Left ventricle myocardium superior (tissue), 1 donor: ENCODE measurements at regions not wholly inside any gene's neighbourhood (a gene's known extent, or its start where the extent isn't known, plus 50 kb on each side); places are given as distances from the start of the nearest gene placed in this dataset.
A peak's percentile ranks its signal among the peaks of the same experiment; 100 is the strongest.
"Not testable (repeated sequence)": the region's sequence is repeated elsewhere in the genome, so short reads cannot be mapped to it uniquely, and the experiment has no call there.

ENCODE experiments used
- ATAC-seq: fragments of 200-7000 bp; cut with Tn5 transposase; one replicate; pipeline ENCODE4 v1.9.1; 2020; ENCODE audit warnings: mild to moderate bottlenecking, moderate library complexity
- DNase-seq: peaks from one replicate; pipeline ENCODE4 v3.0.0-alpha.2; 2020
- intact Hi-C: fragments of 100-400 bp; cut with micrococcal nuclease; formaldehyde crosslinking; loops from one replicate; pipeline ENCODE4 v1.11.0; 2022
- donor health status: DM: no; HTN: yes; CAD: no; lungs with severe emphysema.

DNA sequence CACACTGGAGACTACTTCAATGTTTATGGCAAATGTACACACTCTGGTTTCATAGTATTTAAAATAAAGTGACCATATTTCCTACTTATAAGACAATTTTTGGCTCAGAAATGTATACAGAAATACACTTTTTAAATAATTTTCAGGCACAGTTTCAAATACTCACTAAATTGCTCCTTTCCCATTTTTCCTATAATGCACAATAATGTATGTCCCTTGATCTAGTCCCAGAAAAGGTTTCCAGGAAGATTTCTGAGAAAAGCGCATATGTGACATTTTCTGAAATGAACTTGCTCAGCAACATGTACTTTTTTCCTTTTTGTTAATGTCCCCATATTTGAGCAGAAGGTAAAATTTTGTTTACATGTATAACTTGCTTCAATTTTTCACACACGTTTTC lies 591.4 kb downstream of the CD109 start:
- no peak for ATAC-seq
- DNase-seq = no peak
- intact Hi-C loops = no loop called here

DNA sequence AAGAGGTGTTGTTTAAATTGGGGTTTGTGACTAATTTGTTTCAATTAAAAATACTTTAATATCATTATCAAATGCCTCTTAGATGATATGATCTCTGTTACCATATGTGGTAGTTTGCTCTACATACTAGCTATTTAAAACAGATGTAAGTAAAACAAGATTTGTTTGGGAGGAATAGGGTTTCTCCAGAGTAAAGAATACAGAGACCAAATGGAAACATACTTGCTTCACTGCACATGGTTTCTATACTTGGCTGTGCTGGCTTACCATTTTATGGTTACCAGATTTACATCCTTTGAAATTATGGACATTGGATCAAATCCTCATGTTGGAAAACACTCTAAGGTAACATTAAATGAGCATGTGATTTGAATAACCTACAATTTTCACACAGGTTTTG lies 588.3 kb downstream of the CD109 start:
- intact Hi-C loops = no loop called here
- ATAC-seq = no peak
- DNase-seq = no peak

DNA sequence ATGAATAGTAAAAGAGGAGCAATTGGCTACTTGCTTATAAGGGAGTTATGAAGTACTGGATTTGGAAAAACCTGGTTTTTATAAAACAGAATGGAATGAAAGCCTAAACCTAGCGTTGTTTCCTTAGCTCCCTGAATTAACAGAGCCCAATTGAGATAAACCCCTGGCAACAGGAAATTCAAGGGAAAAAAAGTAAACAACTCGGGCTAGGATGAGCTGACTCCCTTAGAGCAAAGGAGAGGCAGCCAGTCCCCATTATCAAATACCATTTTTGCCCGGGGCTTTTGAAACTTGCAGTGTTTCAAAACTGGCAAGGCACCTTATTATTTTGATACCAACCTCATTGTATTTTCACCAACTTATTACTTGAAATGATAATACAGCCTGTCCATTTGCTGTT lies 587.5 kb downstream of the CD109 start:
- no peak for DNase-seq
- no peak for ATAC-seq
- intact Hi-C loops = no loop called here

DNA sequence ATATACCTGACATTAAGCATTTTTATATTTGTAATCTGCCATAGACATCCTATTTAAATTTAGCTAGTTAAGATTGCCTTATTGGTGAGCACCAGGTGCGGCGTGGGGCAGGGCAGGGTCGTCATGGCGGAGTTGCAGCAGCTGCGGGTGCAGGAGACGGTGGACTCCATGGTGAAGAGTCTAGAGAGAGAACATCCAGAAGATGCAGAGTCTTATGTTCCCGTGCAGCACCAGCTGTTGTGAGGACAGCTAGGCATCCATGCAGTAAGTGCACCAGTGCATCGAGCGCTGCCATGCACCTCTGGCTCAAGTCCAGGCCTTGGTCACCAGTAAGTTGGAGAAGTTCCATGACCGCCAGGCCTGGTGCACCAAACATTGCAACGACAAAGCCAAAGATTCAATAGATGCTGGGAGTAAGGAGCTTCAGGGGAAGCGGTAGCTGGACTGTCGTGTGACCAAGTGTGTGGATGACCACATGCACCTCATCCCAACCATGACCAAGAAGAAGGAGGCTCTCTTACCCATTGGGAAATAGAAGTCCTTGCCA lies 586.2 kb downstream of the CD109 start:
- ATAC-seq (no peak), DNase-seq (no peak)
- intact Hi-C loops = no loop called here

DNA sequence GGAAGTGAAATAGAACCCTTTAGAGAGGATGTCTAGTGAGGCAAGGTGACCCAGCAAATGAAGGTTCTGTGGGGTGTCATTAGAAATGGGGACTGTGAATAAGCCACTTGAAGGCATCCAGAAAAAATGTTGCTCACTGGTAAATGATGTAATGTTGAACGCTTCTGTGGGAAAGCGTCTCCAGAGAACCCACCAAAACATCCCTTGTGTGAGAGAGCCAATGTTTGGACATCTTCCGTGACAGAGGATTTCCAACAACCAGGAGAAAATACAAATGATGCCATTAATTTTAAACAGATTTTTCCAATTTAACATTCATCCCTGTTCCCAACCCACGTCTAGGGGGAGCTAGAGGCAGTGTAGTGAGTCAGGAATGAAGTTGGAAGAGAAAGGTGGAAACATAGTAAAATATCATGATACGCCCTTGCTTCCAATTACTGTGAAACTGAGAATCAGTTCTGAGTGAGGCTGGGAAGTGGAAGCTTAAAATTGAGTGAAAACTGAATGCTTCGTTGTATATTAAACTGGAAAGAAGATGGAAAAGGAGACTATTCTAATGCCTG lies 584.2 kb downstream of the CD109 start:
- intact Hi-C loops = no loop called here
- DNase-seq (no peak), ATAC-seq (no peak)

DNA sequence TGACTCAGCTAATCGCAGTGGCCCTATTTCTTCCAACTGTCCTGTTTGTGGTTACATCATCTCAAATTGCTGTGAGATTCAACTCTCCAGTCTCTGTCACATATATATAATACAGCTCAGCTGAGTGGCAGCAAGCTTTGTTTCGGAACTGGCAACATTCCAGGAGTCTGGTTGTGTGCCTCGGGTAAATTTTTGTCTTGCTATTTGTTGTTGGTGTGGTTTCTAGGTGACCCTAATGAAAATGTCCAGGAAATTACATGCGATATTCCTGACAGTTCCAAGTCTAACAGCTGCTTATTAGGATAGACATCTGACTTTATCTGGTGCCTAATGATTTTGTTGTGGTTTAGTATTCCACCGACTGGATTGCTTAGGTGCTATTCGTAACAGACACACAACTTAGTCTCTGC lies 581.8 kb downstream of the CD109 start:
- peak; percentile 61 for ATAC-seq
- intact Hi-C loops = no loop called here
- DNase-seq = no peak

DNA sequence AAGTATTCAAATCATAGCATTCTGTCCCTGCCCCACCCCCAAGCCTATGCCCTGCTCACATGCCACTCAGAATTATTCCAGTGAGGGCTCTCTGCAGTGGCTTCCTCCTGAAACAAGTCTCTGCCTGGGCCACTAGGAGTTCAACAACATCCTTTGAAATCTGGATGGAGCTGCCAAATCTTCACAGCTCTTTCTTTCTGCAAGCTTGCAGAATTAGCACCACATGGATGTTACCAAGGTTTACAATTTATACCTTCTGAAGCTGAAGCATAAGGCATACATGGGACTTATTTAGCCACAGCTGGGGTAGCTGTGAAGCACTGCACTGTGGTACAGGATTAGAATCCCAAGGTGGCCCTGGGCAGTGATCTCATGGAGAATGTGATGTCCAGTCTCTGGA lies 577.5 kb downstream of the CD109 start:
- DNase-seq (no peak), ATAC-seq (no peak)
- intact Hi-C loops = no loop called here

DNA sequence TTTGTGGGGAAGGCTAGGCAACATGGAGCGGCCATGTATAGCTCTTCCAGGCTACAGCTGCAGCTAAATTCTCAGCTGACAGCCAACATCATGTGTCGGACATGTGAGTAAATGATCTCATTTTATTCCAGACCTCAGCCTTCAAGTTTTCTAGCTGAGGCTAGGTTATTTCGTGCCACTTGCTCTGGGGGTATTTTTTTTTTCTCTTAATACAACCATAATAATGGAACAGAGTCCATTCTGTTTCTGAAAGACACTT lies 573.5 kb downstream of the CD109 start:
- DNase-seq (no peak), ATAC-seq (no peak)
- intact Hi-C loops = no loop called here

DNA sequence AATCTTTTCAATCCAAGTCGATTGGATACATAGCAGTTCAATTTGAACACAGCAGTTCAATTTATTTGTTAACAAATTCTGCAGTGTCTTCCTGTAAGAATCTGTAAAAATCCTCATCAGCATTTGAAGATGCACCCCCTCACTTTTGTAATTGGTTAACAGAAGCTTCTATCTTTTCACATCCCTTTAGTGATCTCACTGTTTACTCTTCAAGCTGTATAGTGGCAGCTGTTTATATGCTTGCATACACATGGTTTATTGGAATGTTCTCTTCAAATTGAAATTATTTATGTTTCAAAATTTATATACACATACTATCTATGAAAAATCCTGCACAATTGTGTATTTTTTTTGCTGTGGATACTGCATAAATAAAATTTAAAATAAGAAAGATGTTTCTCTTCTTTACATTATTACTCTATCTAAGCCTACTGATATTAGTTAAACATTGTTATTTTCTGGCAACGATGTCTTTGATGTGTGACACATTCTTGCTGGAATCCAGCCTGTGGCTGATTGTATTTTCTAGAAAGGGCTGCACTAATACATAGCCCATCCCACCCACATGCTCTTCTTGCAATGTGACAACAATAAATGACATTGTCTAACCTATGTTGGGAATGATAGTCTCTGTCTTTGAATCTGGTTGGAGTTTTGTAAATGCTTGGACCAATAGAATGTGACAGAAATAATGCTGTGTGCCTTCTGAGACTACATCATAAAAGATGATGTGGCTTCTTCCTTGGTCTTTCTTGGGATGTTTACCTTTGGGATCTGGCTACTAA lies 573.0 kb downstream of the CD109 start:
- intact Hi-C loops = no loop called here
- ATAC-seq = no peak

DNA sequence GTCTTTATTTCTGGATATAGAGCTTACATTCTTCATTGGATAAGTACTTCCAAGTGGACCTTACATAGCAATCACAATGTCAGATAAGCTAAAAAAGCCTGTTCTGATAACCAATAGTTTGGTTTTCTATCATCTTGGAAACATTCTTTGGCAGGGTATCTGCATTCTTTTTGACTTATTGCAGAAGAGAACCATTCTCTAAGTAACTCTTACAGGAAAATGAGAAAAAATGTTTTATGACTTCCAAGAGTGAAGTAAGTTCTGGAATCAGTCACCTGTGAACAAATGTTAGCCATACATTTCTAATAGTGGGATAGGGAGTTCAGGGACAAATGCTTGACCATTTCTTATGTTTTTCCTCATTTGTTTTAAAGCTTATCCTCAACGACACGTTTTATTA lies 564.0 kb downstream of the CD109 start:
- DNase-seq (no peak), ATAC-seq (no peak)
- intact Hi-C loops = no loop called here

More for the DNA sequence above, 573.0 kb downstream of the CD109 start:
- DNase-seq = no peak

DNA sequence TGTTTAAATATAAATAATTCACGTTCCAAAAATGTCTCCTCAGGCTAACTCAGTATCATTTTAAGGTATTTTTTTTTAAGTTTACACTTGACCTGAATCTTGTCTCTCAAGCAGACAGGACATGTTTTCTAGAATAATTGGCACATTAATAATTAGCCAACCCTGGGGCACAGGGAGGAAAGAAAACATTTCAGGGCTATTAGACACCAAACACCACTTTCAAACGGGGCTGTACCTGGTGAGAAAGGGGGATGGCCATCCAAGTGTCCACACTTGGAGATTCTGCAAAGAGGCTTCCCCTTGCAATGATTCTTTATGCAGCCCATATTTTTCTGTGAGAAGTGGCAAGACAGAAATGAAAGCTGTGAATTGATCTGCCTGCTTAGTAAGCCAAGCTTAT lies 560.8 kb downstream of the CD109 start:
- DNase-seq = no peak
- intact Hi-C loops = no loop called here
- no peak for ATAC-seq

DNA sequence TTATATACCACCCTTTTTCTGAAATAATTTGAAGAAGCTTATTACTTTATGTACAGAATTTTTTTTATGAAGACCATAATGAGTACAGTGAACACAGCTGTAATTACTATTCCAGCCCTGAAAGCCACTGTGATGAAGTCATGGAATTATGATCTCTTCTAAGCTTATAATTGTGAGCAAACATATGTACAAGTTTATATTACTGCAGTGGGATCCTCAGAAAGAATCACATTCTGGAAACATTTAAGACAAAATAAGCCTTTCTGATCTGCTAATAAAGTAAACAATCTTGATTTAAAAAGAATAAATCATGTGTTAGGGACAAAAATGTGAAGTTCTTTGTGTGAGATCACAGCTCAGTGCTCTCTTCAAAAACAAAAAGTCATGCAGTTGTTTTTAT lies 560.4 kb downstream of the CD109 start:
- ATAC-seq = no peak
- intact Hi-C loops = no loop called here
- no peak for DNase-seq

DNA sequence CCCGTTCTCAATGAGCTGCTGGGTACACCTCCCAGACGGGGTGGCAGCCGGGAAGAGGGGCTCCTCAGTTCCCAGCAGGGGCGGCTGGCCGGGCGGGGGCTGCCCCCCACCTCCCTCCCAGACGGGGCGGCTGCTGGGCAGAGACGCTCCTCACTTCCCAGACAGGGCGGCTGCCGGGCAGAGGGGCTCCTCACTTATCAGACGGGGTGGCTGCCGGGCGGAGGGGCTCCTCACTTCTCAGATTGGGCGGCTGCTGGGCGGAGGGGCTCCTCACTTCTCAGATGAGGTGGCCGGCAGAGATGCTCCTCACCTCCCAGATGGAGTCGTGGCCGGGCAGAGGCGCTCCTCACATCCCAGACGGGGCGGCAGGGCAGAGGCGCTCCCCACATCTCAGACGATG lies 559.0 kb downstream of the CD109 start:
- intact Hi-C loops, ATAC-seq: not testable (repeated sequence)
- DNase-seq = peak; percentile 19

DNA sequence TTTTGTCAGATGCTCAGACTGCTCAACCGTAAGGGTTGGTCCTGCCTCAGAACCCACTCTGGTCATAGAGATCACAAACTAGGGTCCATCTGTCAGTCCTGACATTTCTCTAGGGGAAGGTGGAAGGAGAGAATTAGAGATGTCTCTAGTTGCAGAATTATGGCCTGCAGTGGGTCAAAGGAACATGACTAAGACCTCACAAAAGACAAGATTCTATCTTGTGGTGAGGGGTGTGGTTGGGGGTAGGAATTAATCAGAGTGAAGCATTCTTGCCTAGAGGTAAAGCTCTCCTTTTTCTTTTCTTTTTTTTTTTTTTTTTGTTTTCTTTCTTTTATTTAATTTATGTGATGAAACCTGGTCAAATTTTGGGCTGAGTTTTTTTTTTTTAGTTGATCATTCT lies 558.1 kb downstream of the CD109 start:
- DNase-seq = not testable (repeated sequence)

DNA sequence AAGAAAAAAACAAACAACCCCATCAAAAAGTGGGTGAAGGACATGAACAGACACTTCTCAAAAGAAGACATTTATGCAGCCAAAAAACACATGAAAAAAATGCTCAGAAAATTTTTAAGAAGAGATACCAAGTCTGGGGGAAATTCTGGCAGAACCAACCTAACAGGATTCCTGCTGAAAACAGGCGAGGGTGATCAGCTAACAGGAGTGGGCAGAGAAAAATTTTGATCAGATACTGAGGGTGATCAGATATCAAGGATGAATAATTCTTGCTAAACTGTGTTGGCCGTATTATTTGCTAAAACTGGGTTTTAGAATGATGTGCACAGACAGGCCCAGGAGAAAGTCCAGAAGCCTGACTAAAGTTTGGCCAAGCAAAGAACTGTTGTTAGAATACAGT lies 557.3 kb downstream of the CD109 start:
- intact Hi-C loops = no loop called here
- DNase-seq (no peak), ATAC-seq (no peak)

More for the DNA sequence above, 558.1 kb downstream of the CD109 start:
- ATAC-seq, intact Hi-C loops: not testable (repeated sequence)

DNA sequence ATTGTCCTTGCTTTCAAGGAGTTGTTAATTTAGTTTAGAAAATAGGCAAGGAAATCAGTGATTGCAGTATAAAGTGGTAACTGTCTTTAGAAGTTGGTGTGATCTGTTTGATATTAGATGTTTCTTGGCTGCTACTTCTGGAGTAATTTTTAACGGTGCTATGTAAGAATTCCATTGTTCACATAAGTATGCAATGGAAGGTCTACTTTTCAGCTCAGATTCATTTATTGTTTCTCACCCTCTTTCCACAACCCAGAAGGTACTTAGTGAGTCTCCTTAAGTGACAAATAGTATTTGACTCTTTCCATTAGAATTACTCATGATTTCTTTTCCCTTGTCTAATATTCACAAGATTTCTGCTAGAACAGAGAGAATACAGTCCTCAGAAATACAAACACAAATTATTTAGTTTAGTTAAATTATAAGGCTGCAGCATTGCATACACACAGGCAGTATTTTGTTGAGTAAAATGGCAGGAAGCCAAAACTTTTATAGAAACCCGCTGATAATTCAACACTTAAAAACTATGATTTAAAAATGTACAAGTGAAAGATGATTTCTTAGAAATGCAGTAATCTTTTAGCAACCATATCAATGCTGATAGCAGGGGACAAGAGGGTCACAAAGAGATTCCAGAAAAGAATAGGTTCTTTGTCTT lies 554.3 kb downstream of the CD109 start:
- DNase-seq (no peak), ATAC-seq (no peak)
- intact Hi-C loops = no loop called here

DNA sequence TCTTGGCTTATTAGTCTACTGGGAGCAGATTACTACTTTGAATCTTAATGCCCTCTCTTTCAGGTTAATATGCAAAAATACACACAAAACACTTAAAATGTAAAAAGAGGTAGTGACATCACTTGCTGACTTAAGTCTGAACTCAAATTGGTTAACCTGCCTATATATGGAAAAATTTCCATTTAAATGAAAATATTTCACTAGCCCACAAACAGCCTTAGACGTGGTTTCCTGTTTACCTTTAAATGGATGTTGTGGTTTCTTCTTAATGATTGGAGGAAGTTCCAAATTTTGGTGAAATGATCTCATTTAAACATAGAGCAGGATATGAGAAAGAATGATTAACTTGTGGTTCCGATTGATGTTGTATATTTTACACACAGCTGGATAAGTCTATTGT lies 553.7 kb downstream of the CD109 start:
- intact Hi-C loops = no loop called here
- no peak for ATAC-seq
- DNase-seq = no peak

DNA sequence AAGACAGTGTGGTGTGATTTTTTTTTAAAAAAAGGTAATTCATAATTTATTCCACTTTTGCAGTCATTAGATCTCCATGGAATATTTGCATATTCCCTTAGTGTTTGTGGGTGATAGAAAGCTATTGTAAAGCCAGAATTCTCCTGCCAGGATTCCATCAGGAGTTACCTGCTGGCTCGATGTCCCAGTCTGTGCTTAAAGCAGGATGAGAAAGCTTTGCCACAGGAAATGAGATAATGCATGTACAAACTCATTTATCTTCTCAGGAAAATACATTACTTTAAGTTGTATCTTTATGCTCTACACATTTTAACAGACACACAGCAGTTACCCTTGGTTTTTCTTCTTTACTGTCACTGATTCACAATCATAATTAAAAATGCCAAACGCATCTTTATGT lies 553.0 kb downstream of the CD109 start:
- intact Hi-C loops = no loop called here
- DNase-seq (no peak), ATAC-seq (no peak)

DNA sequence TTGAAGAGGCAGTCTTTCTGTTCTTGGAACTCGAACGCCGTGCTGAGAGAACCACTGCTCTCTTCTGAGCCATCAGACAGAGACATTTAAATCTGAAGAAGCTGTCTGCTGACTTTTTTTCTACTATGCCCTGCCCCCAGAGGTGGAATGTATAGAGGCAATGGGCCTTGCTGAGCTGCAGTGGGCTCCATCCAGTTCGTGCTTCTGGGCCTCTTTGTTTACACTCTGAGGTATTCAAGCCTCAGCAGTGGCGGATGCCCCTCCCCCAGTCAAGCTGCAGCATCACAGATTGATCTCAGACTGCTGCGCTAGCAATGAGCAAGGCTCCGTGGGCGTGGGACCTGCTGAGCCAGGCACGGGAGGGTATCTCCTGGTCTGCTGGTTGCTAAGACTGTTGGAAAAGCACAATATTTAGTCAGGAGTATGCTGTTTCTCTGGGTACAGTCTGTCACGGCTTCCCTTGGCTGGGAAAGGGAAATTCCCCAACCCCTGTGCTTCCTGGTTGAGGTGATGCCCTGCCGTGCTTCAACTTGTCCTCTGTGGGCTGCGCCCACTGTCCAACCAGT lies 526.8 kb downstream of the CD109 start:
- no peak for ATAC-seq
- intact Hi-C loops = no loop called here
- DNase-seq = no peak

DNA sequence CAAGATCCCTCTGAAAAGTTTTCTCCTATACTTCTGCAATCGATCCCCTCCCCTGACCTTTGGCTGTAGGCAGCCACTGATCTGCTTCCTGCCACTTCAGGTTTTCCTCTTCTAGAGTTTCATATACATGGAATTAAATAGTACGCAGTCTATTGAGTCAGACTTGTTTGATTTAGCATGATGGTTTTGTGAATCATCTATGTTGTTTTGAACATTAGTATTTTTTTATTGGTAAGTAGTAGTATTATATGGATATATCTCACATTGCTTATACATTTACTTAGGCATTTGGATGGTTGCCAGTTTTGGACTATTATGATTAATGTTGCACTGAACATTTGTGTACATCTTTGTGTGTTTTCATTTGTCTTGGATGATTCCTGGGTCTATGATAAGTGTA lies 518.0 kb downstream of the CD109 start:
- intact Hi-C loops = no loop called here
- ATAC-seq = no peak
- DNase-seq = no peak
